T-helper 2 cell treated with Interferon-gamma antibody and Interleukin-4, amounts not matched to agents 5 μg/mL and 100 μg/mL, for 36 hours (primary cell): ENCODE measurements at regions not wholly inside any gene's neighbourhood (a gene's known extent, or its start where the extent isn't known, plus 50 kb on each side); places are given as distances from the start of the nearest gene placed in this dataset.

Experiments used
- DNase-seq: peaks from one replicate; pipeline ENCODE4 v3.0.0; 2021; ENCODE audit warnings: low spot score
- H3K27ac Mint-ChIP-seq: one replicate; pipeline ENCODE4 v1.8.0; 2021; ENCODE audit warnings: mild to moderate bottlenecking, mixed read lengths
- H3K27me3 Mint-ChIP-seq: one replicate; pipeline ENCODE4 v1.8.0; 2021; ENCODE audit warnings: low read depth, mixed read lengths
- H3K36me3 Mint-ChIP-seq: one replicate; pipeline ENCODE4 v1.8.0; 2021; ENCODE audit warnings: low read depth, mixed read lengths
- H3K4me1 Mint-ChIP-seq: one replicate; pipeline ENCODE4 v1.8.0; 2021; ENCODE audit warnings: low read depth, mixed read lengths
- H3K4me3 Mint-ChIP-seq: one replicate; pipeline ENCODE4 v1.8.0; 2022; ENCODE audit warnings: mild to moderate bottlenecking, moderate library complexity, mixed read lengths
- H3K9me3 Mint-ChIP-seq: one replicate; pipeline ENCODE4 v1.8.0; 2021; ENCODE audit warnings: mixed read lengths

DNA sequence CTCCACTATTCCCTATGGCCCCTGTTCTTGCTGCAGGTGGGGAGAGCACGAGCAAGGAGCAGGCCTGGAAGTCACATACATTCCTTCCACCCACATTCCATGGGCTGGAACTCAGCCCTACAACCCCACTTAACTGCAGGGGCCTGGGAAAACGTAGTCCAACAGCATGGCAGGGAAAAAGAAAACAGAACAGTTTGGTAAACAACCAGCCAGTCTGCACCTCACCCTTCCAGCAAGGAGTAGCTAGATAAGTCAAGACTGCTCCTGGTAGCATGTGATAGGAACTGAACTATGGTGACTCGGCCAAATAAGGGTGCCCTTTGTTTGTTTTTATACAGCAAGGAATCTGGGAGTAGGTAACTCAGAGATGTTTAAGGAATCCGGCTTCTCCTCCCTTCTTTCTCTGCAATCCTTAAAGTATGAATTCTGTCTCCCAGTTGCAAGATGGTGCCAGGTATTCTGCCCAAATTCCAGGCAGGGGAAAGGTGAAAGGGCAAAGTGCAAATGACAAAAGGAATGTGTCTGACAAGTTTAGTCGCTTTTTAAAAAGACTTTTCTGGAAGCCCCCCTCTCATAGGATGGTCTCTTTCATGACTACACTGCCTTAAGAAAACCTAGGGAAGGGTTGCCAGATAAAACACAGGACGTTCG lies 311.7 kb upstream of the NEBL start:
- Mint-ChIP-seq H3K9me3 (no peaks in the 10 kb centered on the region), H3K27me3 (no peaks in the 10 kb centered on the region), H3K4me3 (no peak overlapping the region), H3K36me3 (no peaks in the 10 kb centered on the region), H3K27ac (no peak overlapping the region), H3K4me1 (no peaks in the 10 kb centered on the region)
- DNase-seq, result no peak

DNA sequence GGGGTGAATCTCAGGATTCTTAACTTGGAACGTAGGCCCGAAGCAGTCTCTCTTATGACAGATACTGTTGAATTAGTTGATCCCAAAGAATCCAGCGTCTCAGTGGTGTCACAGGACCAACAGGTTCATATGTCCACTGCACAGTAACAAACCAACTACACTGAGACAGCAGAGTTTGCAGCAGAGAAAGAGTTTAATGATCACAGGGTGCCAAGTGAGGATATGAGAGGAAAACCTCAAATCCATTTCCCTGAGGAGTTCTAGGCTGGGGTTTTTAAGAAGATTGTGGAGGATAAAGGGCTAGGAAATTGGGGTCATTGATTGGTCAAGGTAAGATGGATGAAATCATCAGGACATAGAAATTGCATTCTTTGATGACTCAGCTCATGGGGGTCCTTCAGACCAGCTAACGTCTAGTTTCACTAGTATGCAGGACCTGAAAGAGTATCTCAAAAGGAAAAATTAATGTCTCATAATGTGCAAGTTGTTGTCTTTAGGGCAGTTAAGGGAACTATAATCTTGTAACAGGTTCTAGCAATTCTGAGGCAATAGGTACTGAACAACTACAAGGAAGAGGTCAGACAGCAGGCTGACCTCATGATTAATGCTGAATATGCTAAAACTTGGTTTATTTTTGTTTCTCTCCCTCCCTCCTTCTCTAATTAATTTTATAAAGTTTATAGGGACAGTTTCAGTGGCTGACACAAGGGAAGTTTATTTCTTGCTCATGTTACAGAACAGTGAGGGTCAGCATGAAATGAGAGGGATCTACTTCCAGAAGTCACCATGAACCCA lies 310.9 kb upstream of the NEBL start:
- H3K36me3 Mint-ChIP-seq, result no peaks in the 10 kb centered on the region
- no peak overlapping the region for H3K4me3 Mint-ChIP-seq
- H3K4me1 Mint-ChIP-seq, result no peaks in the 10 kb centered on the region
- H3K27me3 Mint-ChIP-seq, result no peaks in the 10 kb centered on the region
- no peaks in the 10 kb centered on the region for H3K9me3 Mint-ChIP-seq
- H3K27ac Mint-ChIP-seq, result no peak overlapping the region
- no peak for DNase-seq

DNA sequence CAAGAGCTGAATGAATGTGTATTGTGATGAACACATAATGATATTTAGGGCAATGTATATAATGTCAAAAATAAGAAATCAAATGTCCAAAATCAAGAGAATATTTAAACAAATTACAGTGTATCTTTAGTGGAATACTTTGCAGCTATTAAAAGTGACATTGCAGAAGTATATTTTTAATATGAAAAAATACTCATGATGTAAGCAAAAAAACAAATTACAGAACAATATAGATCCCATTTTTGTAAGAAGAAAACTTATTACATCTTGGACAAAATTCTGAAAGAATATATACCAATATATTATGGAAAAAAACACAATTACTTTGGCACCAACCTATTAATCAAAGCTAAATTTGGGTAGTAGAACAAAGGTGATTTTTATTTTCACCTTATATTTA lies 308.2 kb upstream of the NEBL start:
- Mint-ChIP-seq H3K9me3 (no peaks in the 10 kb centered on the region), H3K36me3 (no peaks in the 10 kb centered on the region), H3K4me3 (no peak overlapping the region), H3K27ac (no peak overlapping the region), H3K4me1 (no peaks in the 10 kb centered on the region), H3K27me3 (no peaks in the 10 kb centered on the region)
- no peak for DNase-seq

DNA sequence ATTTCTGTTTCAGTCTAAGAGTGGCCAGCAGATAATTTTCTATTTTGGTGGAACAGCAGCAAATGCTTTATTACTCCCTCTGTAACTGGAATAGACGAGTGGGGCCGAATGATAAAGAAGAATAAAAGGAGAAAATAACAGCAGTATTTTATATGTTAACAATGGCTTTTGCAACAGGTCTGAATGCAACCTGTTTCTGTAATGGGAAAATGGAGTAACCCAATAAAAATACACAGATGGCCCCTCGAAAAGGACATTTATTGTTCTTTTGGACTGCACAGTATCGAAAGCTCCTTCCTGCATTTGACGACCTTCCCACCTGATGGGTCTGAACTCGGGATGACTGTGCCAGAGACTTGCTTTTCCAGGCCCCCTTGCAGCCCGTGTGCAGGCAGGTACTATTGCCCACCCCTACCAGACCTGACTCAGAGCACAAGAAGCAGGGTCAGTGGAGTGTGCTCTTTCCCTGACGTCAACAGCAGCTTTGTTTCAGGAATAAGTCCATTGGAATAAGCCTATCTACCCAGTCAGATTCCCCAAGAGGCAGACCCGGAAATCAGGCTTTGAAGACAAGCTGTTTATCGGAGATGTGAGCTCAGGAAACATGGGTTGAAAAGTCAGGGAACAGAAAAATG lies 306.5 kb upstream of the NEBL start:
- Mint-ChIP-seq H3K4me3 (no peak overlapping the region), H3K9me3 (peaks cover 2% of the 10 kb centered on the region), H3K27me3 (no peaks in the 10 kb centered on the region), H3K4me1 (no peaks in the 10 kb centered on the region), H3K27ac (no peak overlapping the region), H3K36me3 (no peaks in the 10 kb centered on the region)
- no peak for DNase-seq

DNA sequence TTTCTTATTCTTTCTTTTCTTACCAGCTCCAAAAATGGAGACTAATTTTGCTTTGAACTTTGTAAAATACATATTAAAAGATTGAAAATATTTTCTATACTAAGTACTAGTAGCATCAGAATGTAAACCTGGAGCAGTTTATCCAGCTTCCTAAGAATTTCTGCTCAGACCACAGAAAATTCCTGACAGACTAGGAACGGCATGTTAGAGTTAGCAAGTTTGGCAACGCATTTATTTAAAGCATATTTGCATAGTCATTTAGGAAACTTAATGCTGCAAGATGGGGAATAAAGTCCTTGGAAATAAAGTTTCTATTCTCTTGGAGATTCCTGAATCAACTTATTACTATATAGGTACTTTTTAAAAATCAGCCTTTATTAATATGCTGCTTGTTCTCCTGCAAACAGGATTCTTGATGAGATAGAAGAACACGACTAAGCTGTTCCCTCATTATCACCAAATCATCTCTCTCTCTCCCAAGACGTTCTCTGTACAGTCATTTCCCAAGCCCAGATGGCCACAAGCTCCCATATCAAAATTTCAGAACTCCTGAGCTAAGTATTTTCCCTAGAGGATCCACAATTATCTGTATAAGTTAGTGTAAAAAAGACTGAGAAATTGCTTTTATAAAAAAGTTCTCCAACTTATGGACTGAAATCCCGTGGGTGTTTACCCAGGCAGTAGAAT lies 305.8 kb upstream of the NEBL start:
- Mint-ChIP-seq H3K4me1 (no peaks in the 10 kb centered on the region), H3K27me3 (no peaks in the 10 kb centered on the region), H3K9me3 (peaks cover 8% of the 10 kb centered on the region), H3K36me3 (no peaks in the 10 kb centered on the region), H3K4me3 (no peak overlapping the region), H3K27ac (no peak overlapping the region)
- no peak for DNase-seq

DNA sequence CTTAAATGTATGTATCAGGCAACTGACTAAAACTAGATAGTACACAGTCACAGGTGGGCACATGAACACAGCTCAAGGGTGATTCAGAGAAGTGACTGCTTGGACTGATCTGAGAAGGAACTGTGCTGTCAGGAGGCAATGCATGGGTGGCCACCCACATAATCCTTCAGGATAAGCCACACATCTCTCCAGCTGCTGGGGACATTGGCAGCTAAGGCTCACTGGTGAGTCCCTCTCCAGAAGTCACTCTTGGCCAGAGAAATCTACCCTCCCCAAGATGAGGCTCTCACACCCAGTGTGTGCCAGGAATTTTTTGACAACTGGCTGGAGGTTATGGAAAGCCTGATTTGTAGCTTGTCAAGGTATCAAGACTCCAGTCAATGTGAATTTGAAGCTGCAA lies 302.4 kb upstream of the NEBL start:
- no peak overlapping the region for H3K27ac Mint-ChIP-seq
- H3K4me3 Mint-ChIP-seq, result no peak overlapping the region
- H3K9me3 Mint-ChIP-seq, result peaks cover 18% of the 10 kb centered on the region
- no peaks in the 10 kb centered on the region for H3K27me3 Mint-ChIP-seq
- no peaks in the 10 kb centered on the region for H3K36me3 Mint-ChIP-seq
- no peak for DNase-seq
- no peaks in the 10 kb centered on the region for H3K4me1 Mint-ChIP-seq

DNA sequence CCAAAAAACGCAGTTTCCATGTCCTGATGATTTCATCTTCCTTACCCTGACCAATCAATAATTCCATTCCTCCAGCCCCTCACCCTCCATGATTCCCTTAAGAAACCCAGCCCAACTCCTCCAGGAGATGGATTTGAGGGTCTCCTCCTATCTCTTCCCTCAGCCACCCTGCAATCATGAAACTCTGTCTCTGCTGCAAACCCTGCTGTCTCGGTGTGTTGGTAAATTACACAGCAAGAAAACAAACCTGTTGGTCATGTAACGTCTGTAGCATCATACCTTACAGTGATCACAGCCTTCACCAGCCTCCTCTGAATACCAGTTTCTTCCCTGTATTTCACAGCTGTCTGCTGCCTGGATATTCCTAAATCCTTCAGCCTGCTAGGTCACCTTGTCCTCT lies 300.7 kb upstream of the NEBL start:
- no peaks in the 10 kb centered on the region for H3K4me1 Mint-ChIP-seq
- no peak for DNase-seq
- no peak overlapping the region for H3K27ac Mint-ChIP-seq
- H3K4me3 Mint-ChIP-seq, result no peak overlapping the region
- no peaks in the 10 kb centered on the region for H3K36me3 Mint-ChIP-seq
- H3K9me3 Mint-ChIP-seq, result peaks cover 18% of the 10 kb centered on the region
- H3K27me3 Mint-ChIP-seq, result no peaks in the 10 kb centered on the region

DNA sequence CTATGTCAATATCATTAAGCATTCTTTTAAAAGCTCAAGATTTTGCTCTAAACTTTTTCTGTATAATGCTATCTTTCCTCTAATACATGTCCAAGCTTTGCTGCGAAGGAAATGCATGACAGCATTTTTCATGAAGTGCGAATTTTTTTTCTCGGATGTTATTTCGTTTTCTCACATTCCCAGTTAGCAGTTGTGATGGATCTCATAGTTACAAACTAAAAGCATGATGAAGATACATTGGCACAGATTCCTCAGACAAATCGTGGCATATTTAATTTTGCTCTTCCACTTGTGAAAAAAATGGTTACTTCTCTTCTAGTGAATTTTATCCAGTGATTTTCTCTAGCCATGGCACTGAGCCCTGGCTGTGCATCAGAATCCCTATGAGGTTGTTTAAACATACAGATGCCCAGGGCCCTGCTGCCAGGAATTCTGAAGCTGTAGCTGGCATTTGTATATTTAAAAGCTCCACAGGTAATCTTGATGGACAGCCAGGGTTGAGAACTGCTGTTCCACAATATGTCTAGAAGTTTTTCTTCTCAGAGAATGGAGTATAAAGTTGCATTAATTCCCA lies 299.8 kb upstream of the NEBL start:
- Mint-ChIP-seq H3K36me3 (no peaks in the 10 kb centered on the region), H3K27ac (no peak overlapping the region), H3K4me3 (no peak overlapping the region), H3K9me3 (peaks cover 18% of the 10 kb centered on the region), H3K4me1 (no peaks in the 10 kb centered on the region), H3K27me3 (no peaks in the 10 kb centered on the region)
- no peak for DNase-seq

DNA sequence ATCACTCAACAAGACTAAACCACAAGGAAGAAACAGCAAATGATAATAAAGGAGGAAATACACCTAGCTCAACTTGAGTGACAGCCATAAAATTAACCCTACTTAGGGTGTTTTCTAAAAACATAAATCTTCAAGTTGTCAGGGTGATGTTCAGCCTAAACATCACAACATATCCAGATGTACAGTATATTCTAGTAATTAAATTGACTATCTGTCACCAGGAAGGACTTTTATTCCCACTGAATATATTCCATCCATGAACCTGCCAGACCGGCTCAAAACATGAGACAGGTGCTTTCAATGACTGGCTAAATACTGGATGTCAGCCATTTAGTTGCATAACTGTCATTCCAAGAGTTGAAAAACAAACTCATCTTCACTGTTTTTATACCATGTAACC lies 298.1 kb upstream of the NEBL start:
- Mint-ChIP-seq H3K36me3 (no peaks in the 10 kb centered on the region), H3K9me3 (peaks cover 18% of the 10 kb centered on the region), H3K4me3 (no peak overlapping the region), H3K27ac (no peak overlapping the region), H3K27me3 (no peaks in the 10 kb centered on the region), H3K4me1 (no peaks in the 10 kb centered on the region)
- no peak for DNase-seq

DNA sequence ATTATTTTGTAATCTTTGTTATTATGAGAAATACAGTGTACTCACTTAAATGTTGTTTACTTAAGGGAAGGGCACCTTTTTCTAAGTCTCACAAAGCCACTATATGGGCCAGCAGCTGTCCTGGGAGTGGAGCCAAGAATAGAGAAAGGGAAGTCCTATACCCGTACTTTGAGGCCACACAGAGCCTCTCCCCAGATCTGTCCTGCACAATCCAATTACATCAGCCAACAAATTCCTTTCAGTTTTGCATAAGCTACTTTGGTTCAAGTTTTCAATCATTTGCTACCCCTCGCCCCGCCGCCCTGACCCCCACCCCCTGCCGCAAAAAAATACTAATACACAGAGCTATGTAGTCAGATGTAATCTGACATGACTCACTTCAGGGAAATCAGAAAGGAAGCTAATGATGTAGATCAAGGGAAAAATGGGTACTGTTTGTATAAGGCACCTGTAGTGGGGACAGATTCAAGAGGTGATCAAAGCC lies 297.4 kb upstream of the NEBL start:
- no peaks in the 10 kb centered on the region for H3K36me3 Mint-ChIP-seq
- peaks cover 18% of the 10 kb centered on the region for H3K9me3 Mint-ChIP-seq
- no peak overlapping the region for H3K4me3 Mint-ChIP-seq
- no peaks in the 10 kb centered on the region for H3K27me3 Mint-ChIP-seq
- DNase-seq, result no peak
- H3K27ac Mint-ChIP-seq, result no peak overlapping the region
- H3K4me1 Mint-ChIP-seq, result no peaks in the 10 kb centered on the region

DNA sequence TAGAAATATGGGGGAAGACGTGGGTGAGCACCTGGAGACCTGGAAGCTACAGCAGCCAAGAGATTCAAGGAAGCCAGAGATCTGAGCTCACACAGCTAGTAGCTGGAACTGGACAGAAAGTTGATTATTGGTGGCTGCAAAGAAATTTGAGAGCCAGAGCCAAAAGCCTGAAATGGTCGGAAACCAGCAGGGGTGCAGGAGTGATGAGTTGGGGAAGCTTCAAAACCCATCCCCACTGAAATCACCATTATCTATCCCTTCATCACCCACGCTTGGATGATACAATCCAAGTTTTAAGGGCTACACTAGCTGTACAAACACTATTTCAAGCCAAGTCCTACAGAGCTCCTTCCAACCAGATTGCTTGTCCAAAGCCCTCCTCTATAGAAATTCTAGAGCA lies 296.1 kb upstream of the NEBL start:
- H3K27ac Mint-ChIP-seq, result no peak overlapping the region
- peaks cover 13% of the 10 kb centered on the region for H3K9me3 Mint-ChIP-seq
- H3K4me3 Mint-ChIP-seq, result no peak overlapping the region
- no peak for DNase-seq
- H3K27me3 Mint-ChIP-seq, result no peaks in the 10 kb centered on the region
- H3K36me3 Mint-ChIP-seq, result no peaks in the 10 kb centered on the region
- H3K4me1 Mint-ChIP-seq, result no peaks in the 10 kb centered on the region

DNA sequence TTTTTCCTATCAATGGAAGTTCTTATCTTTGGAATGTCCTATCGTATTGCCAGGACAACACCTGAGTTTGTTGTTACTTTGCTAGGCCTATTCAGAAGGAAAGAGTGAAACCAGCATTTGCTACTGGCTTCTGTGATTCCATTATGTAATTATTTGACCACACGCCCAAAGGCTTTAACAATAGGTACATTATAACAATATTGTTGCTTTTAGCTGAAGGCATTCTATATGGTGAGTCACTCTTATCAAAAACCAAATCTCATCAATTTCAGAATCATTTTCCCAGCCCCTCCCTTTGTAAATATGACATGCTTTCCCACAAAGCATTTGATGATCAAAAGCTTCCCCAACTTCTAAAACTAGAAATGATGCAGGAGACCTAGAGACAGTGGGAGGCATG lies 294.4 kb upstream of the NEBL start:
- no peaks in the 10 kb centered on the region for H3K27me3 Mint-ChIP-seq

DNA sequence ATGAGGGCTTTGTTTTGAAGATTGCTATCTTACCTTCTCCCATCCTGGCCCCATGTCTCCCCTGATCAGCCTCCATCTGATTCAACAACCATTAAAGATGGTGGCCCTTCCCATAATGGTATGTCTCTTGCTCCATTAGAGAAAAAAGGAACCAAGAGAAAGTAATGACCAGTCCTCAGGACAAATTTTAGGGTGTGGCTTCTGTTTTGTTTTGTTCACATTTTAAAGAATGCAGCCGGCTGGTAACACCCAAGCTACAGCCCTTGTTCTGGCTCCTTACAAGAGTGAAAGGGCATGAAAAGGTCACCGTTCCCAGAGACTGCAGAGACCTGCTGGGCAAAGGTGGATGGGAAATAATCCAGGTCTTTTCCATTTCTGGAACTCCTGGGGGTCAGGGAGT lies 287.9 kb upstream of the NEBL start:
- DNase-seq, result no peak
- no peaks in the 10 kb centered on the region for H3K4me1 Mint-ChIP-seq
- H3K36me3 Mint-ChIP-seq, result no peaks in the 10 kb centered on the region
- no peak overlapping the region for H3K27ac Mint-ChIP-seq
- no peak overlapping the region for H3K4me3 Mint-ChIP-seq
- no peaks in the 10 kb centered on the region for H3K9me3 Mint-ChIP-seq
- no peaks in the 10 kb centered on the region for H3K27me3 Mint-ChIP-seq

More for the DNA sequence above, 294.4 kb upstream of the NEBL start:
- Mint-ChIP-seq H3K4me3 (no peak overlapping the region), H3K4me1 (no peaks in the 10 kb centered on the region), H3K27ac (no peak overlapping the region), H3K36me3 (no peaks in the 10 kb centered on the region), H3K9me3 (peaks cover under 1% of the 10 kb centered on the region)
- DNase-seq, result no peak

DNA sequence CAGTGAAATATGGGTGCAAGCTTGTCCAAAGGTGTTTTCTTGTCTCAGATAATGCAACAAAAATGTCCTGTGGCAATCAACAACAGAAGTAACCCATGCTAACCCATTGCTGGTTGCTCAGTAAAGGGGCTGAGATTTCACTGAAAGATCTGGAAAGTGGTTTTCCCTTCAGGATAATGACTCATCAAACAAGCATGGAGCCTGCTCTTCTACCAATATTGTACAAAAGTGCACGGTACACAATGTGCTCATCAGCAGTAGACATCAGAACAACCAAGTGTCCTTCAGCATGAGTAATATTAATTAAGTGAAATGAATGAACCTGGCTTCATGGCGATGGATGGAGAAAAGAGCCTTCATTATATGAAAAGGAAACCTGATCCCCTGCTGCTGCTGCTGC lies 287.1 kb upstream of the NEBL start:
- Mint-ChIP-seq H3K36me3 (no peaks in the 10 kb centered on the region), H3K9me3 (no peaks in the 10 kb centered on the region)

More for the DNA sequence above, 287.1 kb upstream of the NEBL start:
- H3K4me1 Mint-ChIP-seq, result no peaks in the 10 kb centered on the region
- no peak overlapping the region for H3K27ac Mint-ChIP-seq
- DNase-seq, result no peak
- H3K27me3 Mint-ChIP-seq, result no peaks in the 10 kb centered on the region
- H3K4me3 Mint-ChIP-seq, result no peak overlapping the region
